ENCODE measurements at regions not wholly inside any gene's neighbourhood (a gene's known extent, or its start where the extent isn't known, plus 50 kb on each side); places are given as distances from the start of the nearest gene placed in this dataset.

GRCh38 chr20:39592371-39592770 is 630.2 kb downstream of the DHX35 start:
- TF ChIP-seq, protein P1, sequence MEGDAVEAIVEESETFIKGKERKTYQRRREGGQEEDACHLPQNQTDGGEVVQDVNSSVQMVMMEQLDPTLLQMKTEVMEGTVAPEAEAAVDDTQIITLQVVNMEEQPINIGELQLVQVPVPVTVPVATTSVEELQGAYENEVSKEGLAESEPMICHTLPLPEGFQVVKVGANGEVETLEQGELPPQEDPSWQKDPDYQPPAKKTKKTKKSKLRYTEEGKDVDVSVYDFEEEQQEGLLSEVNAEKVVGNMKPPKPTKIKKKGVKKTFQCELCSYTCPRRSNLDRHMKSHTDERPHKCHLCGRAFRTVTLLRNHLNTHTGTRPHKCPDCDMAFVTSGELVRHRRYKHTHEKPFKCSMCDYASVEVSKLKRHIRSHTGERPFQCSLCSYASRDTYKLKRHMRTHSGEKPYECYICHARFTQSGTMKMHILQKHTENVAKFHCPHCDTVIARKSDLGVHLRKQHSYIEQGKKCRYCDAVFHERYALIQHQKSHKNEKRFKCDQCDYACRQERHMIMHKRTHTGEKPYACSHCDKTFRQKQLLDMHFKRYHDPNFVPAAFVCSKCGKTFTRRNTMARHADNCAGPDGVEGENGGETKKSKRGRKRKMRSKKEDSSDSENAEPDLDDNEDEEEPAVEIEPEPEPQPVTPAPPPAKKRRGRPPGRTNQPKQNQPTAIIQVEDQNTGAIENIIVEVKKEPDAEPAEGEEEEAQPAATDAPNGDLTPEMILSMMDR (IDR thresholded peaks at IDR 0.05): no peak
- no peak for TF ChIP-seq POLR2A (IDR thresholded peaks at IDR 0.05)

Measured in body of pancreas (tissue), 4 donors.